Hepatocyte (in vitro differentiated cells): ENCODE measurements at regions not wholly inside any gene's neighbourhood (a gene's known extent, or its start where the extent isn't known, plus 50 kb on each side); places are given as distances from the start of the nearest gene placed in this dataset. TPM values are rescaled to one million over a fixed set of nuclear protein-coding genes. Genes with fewer than 3 reads are reported as not detected.
"Not testable (repeated sequence)": the region's sequence is repeated elsewhere in the genome, so short reads cannot be mapped to it uniquely, and the experiment has no call there.

Source experiments
- DNase-seq: peaks from one replicate; pipeline ENCODE4 v3.0.0-alpha.2; 2016; ENCODE audit warnings: low spot score
- H2AFZ ChIP-seq: fragments of 200-600 bp; sonication (generic); 2 replicates; pipeline ENCODE4 v1.6.0; 2016; ENCODE audit warnings: antibody characterized with exemption, mild to moderate bottlenecking
- H3K27ac ChIP-seq: fragments of 200-600 bp; sonication (generic); 2 replicates; pipeline ENCODE4 v1.5.1; 2016; ENCODE audit warnings: mild to moderate bottlenecking
- H3K27me3 ChIP-seq: fragments of 200-600 bp; sonication (generic); 2 replicates; pipeline ENCODE4 v1.6.1; 2016
- H3K36me3 ChIP-seq: fragments of 200-600 bp; sonication (generic); replicated peaks from 2 replicates; pipeline ENCODE4 v1.5.1; 2016; ENCODE audit warnings: low read depth; ENCODE audit not compliant: insufficient read depth
- H3K4me1 ChIP-seq: fragments of 200-600 bp; sonication (generic); 2 replicates; pipeline ENCODE4 v1.5.1; 2016; ENCODE audit warnings: mild to moderate bottlenecking, moderate library complexity; ENCODE audit not compliant: insufficient read depth
- H3K4me2 ChIP-seq: fragments of 200-600 bp; sonication (generic); 2 replicates; pipeline ENCODE4 v1.6.0; 2016
- H3K4me3 ChIP-seq: fragments of 200-600 bp; sonication (generic); 2 replicates; pipeline ENCODE4 v1.5.1; 2016; ENCODE audit warnings: mild to moderate bottlenecking
- H3K79me2 ChIP-seq: fragments of 200-600 bp; sonication (generic); 2 replicates; pipeline ENCODE4 v1.6.0; 2017; ENCODE audit warnings: mild to moderate bottlenecking
- H3K9me2 ChIP-seq: fragments of 200-600 bp; sonication (generic); replicated peaks from 2 replicates; pipeline ENCODE4 v1.6.0; 2017; ENCODE audit warnings: mild to moderate bottlenecking; ENCODE audit not compliant: insufficient read depth
- H3K9me3 ChIP-seq: fragments of 200-600 bp; sonication (generic); 2 replicates; pipeline ENCODE4 v1.5.1; 2016; ENCODE audit warnings: low read depth, mild to moderate bottlenecking
- H4K20me1 ChIP-seq: fragments of 200-600 bp; sonication (generic); 2 replicates; pipeline ENCODE4 v1.6.0; 2016; ENCODE audit warnings: mild to moderate bottlenecking; ENCODE audit not compliant: insufficient read depth, poor library complexity, severe bottlenecking
- WGBS: methylation state at CpG from one replicate; pipeline ENCODE4 v1.1.6; 2016; ENCODE audit warnings: low lambda C conversion rate; ENCODE audit errors: missing lambda C conversion rate; 5-methylcytosine and 5-hydroxymethylcytosine counted together
- microRNA-seq: library from miRNA; unstranded; fragments of <30 nt; microRNA quantifications from one replicate; pipeline ENCODE4, GENCODE V29; 2017
- small RNA-seq: library from RNA; depleted of rRNA; stranded (forward); fragments of <200 nt; gene quantifications from one replicate; pipeline ENCODE3, GENCODE V24; 2014

DNA sequence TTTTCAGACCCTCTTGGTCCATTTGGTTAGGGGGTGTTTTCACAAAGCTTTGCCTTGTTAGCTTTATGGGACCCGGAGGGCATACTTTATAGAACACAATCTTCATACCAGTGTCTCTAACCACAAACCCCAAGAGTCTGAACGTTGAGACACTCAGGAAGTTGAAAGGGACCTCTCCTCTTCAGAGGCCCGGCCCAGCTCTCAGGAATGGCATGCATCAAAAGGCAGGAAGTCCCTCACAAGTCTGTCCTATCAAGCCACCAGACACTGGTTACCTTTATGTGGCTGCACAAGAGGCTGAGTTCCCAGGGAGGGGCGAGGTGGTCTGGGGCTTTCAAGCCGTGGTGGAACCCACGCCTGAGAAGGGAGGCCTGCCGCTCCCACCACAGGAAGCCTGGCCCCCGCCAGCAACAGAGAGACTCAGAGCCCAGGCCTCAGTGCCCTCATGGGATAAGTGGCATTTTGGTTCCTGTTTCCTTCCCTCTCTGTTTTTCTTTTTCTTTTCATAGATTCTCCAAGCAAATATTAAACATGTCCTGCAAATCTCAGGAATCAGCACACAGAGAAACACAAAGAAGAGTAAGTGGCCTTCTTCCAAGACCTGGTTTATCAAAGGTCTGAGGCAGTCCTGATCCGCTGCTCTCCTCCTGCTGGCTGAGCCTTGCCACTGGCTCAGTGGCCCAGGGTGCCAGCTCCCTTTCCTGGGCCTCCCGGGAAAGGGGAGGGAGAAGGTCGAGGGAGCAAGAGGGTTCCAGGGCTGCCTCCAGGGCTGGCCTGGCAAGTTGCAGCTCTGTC lies 50.6 kb upstream of the SMURF2 start:
- not testable (repeated sequence) for H3K4me2 ChIP-seq, H3K4me3 ChIP-seq, H3K9me2 ChIP-seq, H4K20me1 ChIP-seq, H3K27ac ChIP-seq, H3K9me3 ChIP-seq, H2AFZ ChIP-seq, H3K79me2 ChIP-seq, H3K27me3 ChIP-seq, DNase-seq, H3K36me3 ChIP-seq
- WGBS, result 67% methylated on average over 11 of the region's 11 CpGs
- peaks cover 13% of the 10 kb centered on the region for H3K4me1 ChIP-seq

Small RNA genes lying in the stretch of these regions (microRNA-seq; reads per million reads assigned to microRNA genes)
- gene MIR6080, result not detected

Small RNA genes lying in the stretch of these regions (small RNA-seq; reads per million reads assigned to genes)
- gene AC103810.3 (not detected), gene BPTFP1 (not detected), gene MINOS1P2 (not detected), gene MIR6080 (not detected)
